ENCODE measurements at regions not wholly inside any gene's neighbourhood (a gene's known extent, or its start where the extent isn't known, plus 50 kb on each side); places are given as distances from the start of the nearest gene placed in this dataset.
"Not testable (repeated sequence)": the region's sequence is repeated elsewhere in the genome, so short reads cannot be mapped to it uniquely, and the experiment has no call there.

DNA sequence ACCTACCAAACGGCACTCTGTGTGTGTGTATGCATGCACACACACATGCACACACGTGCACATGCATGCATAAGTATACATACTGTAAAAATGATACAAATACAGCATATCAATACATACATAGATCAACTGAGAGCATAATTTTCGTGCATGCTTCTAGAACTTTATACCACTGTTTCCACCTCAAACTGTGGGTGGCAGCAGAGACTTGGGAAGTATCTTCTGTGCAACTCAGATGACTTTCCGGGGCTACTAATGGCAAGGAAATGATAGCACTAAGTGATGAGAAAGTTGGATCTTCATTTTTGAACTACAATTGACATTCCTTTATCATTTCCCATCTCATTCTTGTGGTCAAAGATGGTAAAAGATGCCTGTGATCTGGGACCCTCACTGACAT is 570.7 kb downstream of the REEP3 start:
- DNase-seq, result no peak

DNA sequence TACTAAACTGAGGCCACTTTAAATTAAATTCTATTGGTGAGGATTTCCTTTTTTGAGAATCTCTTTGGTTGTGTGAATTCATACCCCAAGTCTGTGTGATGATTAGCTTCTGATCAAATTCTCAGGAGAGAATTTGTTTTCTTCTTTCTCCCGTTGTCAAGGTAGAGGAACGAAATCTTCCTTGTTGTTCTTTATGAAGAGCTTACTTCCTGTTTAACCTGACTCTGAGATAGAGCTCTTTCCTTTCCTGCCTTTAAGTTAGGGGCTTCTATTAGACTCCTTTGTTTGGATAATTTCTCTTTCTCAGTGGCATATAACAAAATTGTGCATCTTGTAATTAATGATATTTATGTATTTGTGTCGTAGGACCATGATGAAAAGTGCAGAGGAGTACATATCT is 572.1 kb downstream of the REEP3 start:
- no peak for DNase-seq

DNA sequence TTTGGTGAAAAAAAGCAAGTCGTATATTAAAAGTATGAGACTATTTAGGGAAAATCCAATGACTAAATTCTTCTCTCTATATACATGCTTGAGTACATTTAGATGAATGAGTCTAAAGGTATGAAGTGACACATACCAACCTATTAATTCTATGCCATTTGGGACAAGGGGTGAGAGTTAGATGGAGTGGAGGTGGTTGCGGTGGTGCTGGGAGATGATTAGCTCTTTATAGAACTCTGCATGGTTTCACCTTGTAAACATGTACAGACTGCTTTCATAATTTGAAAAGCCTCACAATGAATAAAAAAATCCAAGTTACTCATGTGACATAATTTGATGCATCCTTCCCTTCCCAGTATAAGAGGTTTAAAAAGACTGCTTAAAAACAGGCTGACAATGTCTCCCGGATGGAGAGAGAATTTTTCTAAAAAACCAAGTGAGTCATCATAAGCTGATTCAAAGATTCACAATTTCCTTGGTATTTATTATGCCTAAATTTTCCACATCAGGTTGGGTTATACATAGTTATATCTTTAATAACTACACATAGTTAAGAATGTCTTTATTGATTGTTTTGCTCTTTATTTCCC is 572.8 kb downstream of the REEP3 start:
- DNase-seq, result no peak

DNA sequence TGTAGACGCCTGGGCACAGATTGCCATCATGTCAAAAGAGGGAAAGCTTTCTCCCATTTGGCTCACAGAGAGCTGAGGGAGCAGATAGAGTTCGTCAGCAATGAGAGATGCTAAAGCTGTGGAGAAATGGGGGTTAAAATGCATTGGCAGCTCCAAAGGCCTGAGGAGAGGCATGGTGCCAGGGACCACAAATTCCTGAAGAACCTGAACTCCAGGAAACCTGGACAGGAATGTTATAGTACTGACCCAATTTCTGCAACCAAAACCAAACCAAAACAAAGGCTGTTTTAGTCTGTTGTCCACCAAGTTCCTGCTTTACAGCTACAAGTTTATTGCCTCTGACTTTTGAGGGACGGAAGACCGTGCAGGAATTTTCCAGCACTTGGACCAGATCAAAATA is 575.7 kb downstream of the REEP3 start:
- no peak for DNase-seq

DNA sequence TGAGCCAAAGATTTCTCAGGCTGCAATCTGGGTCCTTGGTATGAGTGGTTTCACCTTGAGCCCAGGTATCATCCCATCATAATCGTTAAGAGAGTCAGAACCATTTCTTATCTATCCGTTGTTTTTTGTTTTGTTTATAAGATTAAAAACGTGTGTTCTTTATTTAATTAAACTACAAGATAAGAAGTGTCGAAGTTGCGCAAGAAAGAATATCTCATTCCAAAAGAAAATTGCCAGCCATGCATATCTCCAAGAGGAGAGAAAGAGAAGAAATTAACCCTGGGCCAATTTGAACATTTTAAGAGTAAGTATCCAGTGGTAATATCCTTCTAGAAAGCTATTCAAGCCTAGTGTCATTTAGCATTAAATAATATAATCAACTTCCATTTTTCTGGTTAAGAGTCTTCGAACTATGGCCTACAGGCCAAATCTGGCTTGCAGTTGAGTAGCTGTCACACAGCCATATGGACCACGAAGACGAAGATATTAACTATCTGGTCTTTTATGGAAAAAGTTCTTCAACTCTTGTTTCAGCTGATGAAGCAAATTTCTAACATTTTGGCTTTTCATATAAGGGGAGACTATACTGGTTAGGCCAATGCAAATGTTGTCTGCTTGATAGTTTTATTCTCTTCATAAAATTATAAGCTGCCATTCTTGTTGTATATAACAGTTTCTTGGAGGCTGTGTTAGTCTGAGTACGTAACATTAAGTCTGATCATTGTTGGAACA is 576.4 kb downstream of the REEP3 start:
- no peak for DNase-seq

DNA sequence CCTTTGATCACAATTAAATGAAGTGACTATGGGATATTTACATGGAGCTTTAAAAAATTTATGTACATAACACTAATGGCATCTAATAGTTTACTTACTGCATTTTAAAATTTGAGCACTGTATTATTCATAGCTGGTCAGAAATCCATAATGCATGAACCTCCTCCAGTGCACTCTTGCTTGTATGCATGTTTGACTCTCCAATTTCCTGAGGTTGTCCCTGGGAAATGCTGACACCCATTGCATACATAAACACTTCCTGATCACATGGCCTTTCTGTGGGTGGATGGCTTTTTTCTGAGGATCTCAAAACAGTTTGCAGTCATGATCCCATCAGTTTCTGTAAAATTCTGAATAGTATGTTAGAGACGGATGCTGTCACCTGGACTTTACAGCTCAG is 577.8 kb downstream of the REEP3 start:
- DNase-seq, result no peak

DNA sequence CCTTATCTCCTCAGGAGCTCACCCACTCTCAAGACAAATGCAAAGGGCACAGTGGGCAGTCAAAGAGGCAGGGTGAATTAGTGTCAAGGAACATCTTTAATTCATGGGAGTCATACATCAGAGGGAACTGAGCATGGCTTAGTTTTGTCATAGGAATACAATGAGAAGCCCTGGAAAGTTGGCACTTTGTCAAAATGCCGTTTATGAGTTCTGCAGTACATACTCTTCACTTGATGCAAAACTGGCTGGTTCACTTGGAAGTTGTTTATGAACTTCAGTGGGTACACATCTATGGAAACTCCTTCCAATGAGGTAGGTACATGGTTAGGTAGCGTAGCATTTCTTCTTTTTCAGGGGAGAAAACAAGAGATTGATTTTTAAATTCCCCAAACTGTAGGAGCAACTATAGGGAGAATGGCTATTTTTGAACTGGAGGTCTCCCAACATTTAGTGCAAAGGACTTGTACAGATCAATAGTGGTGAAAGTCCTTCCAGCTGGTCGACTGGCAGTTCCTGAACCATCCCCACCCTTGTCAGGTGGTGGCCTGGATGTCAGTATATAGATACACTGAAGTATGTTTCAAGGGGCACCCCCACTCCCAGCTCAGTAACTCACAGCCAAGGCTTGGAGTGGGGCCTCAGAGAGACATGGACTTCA is 580.5 kb downstream of the REEP3 start:
- DNase-seq, result no peak

DNA sequence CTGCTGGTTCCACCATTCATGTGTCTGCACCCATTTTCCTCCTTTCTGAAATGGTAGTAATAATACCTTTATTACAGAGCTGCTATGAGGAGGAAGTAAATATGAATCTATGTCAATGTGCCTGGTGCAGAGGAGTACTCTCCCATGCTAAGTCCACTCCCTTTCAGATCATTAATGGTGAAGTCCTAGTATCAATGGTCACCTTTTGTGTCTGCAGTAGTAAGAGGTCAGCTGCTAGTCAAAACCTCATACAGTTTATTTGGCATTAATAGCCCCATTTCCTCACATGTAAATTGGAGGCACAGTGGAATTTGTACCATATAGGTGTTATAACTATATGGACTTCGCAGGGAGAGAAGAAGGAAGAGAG is 581.0 kb downstream of the REEP3 start:
- DNase-seq, result no peak

DNA sequence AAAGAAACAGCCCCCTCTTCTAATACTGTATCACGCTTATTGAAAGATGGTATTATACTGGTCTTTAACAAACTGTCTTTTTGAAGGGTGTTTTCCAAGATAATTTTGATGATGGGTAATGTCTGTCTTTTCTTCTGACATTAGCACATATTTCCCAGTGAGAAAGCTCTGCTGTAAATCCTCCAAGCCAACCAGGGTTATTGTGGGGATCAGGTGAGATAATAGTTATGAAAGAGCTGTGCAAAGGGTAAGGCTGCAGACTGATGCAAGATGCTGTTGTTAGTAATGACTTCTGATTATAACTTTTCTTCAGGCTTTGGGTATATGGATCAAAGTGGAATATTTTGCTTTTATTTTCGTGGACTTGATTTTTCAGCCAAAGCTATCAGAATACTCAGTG is 581.7 kb downstream of the REEP3 start:
- no peak for DNase-seq

DNA sequence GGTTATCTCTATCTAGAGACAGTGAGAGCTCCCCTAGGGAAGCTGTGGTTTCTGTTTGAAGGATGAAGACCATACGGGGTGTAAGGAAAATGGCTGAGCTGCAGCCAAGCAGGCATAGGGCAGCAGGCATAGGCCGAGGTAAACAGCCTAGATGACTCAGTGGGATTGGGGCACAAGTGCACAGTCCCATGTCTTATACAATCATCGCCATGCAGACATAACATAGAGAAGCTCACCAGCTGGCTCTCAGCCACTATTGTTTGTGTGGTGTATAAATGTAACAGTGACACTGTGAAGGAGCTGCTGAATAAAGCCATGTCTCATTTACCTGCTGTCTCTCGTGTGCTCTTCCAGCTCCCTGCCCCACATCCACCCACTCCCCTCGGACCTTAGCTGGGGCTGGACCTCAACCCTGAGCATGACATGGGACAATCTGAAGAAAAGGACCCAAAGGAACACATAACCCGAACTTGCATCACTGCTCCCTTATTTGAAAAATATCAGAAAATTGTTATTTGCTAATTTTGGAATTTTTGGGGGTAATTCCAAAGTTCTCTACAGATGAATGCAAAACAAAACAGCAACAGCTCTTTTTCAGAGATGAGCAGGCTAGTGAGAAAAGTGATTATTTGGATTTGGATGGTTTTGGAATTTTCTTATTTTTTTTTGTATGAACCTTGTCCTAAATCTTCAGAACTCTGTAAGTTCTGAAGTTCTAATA is 582.7 kb downstream of the REEP3 start:
- no peak for DNase-seq

DNA sequence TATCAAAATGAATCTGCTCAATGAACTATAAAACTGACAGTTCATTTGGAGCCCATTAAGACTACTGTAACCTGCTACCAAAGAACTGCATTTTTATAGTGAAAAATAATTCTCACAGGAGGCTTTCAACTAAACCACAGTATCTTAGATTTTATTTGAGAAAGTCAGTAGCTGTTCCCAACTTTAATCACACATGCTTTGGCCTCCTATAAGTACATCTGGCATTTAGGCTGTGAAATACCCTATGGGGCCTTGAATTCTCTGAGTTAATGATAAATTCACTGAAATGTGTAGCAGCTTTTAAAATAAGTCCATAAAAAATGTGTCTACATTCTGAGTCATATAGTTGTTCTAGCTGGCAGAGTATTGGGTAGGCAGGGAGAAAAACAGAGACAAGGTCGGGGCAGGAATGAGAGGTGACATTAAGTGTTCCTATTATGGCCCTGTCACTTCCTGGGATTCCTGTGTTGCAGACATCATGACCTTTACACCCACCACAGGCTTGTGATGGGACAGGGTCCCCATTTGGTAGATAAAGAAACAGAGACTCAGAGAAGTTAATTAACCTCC is 588.8 kb downstream of the REEP3 start:
- DNase-seq, result no peak

DNA sequence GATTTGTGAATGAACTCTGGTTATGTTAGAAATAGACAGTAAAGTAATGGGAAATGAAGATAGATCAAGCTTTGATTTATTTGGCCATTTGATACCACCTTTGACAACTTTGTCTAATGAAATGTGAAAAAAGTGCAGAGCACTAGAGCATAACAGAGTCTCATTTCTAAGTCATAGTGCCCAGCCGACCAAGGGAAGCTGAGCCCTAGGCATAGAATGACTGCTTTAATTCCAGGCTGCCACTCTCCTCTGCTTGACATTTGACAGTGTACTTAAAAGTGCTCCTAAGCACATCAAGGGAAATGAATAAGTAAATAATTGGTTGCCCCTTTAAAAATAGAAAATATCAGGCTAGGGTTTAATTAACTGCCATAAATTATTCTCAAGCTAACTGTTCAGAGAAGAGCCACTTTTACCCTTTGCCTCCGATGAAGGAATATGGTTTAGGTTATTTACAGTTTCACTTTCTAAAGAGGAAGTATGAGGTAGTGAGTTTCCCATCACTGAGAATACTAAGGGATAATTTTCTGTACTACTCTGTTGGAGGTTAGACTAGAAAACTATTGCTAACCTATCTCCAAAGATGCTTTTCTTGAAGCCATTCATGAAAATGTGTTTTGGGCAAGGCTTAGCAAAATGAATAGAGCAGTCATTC is 591.6 kb downstream of the REEP3 start:
- no peak for DNase-seq

DNA sequence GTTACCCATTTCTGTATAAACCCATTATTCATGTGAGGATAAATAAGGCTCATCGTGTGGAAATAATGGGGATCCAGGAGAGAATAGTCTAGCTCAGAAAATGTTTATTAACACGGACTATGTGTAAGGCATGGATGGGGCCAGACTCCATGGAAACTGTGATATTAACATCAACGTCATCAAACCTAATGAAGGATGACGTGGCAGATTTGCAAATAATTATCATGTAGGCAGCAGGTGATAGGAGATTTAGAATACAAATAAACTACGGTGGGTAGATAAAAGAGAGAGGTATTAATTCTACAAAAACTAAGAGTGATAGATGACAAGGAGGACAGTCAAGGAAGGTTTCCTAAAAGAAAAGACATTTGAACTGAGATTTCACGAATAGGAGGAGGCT is 592.2 kb downstream of the REEP3 start:
- no peak for DNase-seq

DNA sequence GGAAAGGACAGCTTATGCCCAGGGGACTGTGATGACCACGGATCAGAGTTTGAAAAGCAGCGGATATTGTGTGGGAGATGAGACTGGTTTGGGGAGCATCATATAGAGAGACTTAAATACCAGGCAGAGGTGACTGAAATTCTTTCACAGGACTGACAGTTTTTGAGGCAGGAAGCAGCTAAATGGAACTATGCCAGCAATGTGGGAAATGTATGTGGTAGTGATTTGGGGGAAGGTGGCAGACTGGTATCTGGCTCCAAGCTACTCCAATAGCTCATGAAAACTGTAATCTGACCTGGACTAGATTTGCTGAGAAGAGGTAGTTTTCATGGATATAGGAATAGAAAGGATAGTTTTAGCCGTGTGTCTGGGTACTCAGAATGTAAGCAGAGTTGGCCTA is 592.6 kb downstream of the REEP3 start:
- DNase-seq, result no peak

DNA sequence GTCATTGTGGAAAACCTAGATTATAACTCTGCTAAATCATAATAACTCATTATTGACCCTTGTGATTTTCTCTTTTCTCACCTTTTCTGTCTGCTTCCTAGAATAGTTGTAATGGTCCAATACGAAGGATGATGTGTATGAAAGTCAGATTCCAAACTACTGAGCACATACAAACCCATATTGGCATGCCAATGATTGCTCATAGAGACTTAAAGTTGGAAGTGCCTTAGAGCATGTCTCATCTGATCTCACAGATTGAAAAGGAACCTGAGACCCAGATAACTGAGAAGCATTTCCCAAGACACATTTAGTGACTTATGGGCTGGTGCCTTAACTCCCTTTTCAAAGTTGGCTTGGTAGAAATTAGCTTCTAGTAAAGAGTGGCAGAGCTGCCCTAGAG is 594.3 kb downstream of the REEP3 start:
- DNase-seq, result no peak

DNA sequence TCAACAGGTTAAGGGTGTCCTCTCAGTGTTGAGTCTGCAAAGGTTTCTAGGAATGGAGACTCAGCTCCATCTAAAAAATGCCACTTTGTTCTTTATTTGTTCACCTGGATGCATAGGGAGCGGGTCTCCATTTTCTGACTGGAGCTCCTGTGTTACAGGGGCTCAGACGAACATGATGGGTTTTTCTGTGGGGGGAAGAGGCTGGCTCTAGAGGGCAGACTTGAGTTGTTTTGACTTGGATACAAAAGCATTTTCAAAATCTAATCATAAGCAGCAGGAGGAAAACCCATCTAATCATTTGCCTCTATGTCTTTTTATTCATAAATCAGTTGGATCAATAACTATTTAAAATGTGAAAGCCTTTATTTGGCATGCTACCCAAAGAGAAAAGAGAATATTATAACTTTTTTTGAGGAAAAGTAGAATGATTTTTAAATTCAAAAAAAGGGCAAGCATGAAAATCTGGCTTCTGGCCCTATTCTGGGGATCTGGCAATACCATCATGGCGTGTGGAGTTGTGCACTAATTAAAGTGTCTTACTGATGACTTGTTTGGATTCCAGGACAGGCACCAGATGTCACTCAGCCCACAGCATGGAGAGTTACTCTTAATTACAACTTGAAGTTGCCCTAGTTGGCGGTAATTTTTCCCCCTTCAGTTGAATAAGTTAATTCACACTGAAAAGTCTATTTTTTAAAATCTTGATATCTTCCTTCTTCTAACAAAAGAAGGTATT is 594.9 kb downstream of the REEP3 start:
- no peak for DNase-seq

DNA sequence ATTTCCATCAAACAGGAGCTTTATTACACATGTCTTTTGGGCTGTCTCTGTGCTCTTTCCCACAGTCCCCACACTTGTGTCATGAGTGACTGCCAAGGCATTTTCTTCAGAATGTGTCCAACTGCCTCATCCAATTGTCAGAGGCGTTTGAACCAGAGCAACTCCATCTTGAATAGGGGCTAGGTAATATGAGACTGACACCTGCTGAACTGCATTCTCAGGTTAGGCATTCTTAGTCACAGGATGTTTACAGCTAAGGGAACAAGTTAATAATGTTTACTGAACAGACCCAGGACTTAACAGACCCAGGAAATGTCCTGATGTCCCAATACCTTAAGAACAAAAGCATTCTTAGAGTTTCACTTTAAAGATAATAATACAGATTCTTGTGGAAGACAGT is 595.5 kb downstream of the REEP3 start:
- no peak for DNase-seq

DNA sequence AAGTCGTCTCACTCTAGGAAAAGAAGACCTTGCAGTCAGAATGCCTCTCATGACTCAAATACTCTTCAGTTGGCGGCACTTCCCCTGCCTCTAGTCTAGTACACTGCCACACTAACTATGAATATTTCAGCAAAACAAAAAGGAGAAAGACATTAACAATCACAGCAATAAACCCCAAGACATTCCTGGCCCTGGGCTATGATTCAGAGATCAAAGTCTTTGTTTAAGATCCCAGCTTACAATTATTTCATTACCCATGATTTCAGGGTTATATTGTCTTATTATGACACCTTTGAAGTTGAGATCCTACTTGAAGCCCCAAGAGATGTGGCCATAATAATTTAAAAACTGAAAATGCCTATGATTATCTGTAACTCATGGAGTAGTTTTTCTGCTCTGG is 597.5 kb downstream of the REEP3 start:
- DNase-seq, result no peak

DNA sequence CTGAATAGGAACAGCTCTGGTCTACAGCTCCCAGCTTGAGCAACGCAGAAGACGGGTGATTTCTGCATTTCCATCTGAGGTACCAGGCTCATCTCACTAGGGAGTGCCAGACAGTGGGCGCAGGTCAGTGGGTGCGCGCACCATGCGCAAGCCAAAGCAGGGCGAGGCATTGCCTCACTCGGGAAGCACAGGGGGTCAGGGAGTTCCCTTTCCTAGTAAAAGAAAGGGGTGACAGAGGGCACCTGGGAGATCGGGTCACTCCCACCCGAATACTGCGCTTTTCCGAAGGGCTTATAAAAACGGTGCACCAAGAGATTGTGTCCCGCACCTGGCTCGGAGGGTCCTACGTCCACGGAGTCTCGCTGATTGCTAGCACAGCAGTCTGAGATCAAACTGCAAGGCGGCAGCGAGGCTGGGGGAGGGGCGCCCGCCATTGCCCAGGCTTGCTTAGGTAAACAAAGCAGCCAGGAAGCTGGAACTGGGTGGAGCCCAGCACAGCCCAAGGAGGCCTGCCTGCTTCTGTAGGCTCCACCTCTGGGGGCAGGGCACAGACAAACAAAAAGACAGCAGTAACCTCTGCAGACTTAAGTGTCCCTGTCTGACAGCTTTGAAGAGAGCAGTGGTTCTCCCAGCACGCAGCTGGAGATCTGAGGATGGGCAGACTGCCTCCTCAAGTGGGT is 599.2 kb downstream of the REEP3 start:
- DNase-seq, result not testable (repeated sequence)

DNA sequence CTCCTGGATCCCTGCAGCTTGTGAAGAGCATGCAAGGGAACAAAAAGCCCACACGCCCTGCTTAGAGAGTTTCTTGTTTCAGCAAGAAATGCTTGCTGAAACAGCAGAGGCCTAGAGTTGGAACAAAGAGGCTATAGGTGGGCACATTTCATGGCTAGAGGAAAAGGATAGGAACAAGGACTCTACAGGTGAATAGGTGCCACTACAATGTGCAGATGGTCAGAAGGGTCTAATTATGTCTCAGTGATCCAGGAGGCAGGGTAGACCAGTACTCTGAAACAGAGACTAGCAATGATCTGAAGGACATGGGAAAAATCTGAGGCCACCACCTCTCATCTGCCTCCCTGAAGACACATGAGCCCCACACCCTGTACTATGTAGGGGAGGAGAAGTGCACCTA is 609.0 kb downstream of the REEP3 start:
- no peak for DNase-seq

DNA sequence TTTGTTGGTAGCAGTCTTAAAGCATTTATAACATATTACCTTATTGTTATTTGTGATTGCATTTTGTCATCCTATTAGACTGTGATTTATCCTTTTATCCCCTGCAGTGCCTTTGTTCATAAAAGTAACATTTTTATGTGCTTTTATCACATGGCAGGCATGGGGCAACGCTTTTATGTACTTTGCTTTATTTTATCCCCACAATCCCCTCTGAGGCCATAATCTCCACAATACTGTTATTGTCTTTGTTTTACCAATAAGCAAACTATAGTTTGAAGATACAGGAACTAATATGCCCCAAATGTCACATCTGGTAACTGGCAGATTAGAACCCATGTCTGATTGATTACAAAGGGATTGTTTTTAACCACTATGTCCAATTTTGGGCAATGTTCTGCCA is 613.5 kb downstream of the REEP3 start:
- DNase-seq, result no peak

DNA sequence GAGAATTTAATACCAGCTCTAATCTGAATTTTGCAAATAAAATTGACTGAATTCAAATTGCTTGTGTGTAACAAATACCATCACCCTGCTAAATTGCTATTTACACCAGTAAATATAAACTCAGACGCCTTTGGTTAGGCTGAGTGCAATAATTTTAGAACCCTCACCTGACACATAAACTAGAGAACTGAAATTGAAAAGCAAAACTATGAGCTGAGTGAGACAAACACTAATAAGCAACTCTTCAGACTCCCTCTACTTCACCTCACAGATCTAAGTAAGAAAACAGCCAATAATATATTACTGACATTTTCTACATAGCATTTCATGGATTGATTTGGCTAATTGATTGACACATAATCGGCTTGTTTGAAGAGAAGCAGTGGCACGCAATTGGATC is 621.2 kb downstream of the REEP3 start:
- DNase-seq, result no peak
